Mucosa of descending colon (tissue), 3 donors: ENCODE measurements at regions not wholly inside any gene's neighbourhood (a gene's known extent, or its start where the extent isn't known, plus 50 kb on each side); places are given as distances from the start of the nearest gene placed in this dataset.
"Not testable (repeated sequence)": the region's sequence is repeated elsewhere in the genome, so short reads cannot be mapped to it uniquely, and the experiment has no call there.

Source experiments
- ATAC-seq: fragments of 200-7000 bp; cut with Tn5 transposase; one replicate; pipeline ENCODE4 v1.9.1; 2020; ENCODE audit warnings: mild to moderate bottlenecking, moderate library complexity
- DNase-seq, 3 donors: peaks; one replicate each; pipeline ENCODE4 v3.0.0-alpha.2; 2020
- H3K36me3 ChIP-seq: fragments of 200-600 bp; one replicate; pipeline ENCODE4 v1.8.0; 2021; ENCODE audit warnings: low read depth, mild to moderate bottlenecking
- H3K4me1 ChIP-seq: fragments of 200-600 bp; one replicate; pipeline ENCODE4 v1.8.0; 2021; ENCODE audit warnings: low read depth, mild to moderate bottlenecking
- H3K4me3 ChIP-seq: fragments of 200-600 bp; one replicate; pipeline ENCODE4 v1.8.0; 2021; ENCODE audit warnings: mild to moderate bottlenecking
- H3K9me3 ChIP-seq: fragments of 200-600 bp; one replicate; pipeline ENCODE4 v1.8.0; 2021; ENCODE audit warnings: mild to moderate bottlenecking
- intact Hi-C, 2 donors: fragments of 100-400 bp; cut with DNase I in 1 of 2; cut with micrococcal nuclease in 1 of 2; formaldehyde crosslinking; loops; one replicate each; pipeline versions ENCODE4 v1.11.0 to v1.11.1; 2022; cut with DNase I, micrococcal nuclease
- TF ChIP-seq, protein P1 (sequence below): fragments of 200-600 bp; IDR thresholded peaks from one replicate; pipeline ENCODE4 v1.8.0; 2022; ENCODE audit warnings: antibody characterized with exemption, mild to moderate bottlenecking
- donor health status: DM: no; HTN: no; CAD: no; lungs with moderate emphysema.
- donor health status: DM: no; HTN: no; CAD: no.
- donor health status: DM: no; HTN: yes; CAD: no.

DNA sequence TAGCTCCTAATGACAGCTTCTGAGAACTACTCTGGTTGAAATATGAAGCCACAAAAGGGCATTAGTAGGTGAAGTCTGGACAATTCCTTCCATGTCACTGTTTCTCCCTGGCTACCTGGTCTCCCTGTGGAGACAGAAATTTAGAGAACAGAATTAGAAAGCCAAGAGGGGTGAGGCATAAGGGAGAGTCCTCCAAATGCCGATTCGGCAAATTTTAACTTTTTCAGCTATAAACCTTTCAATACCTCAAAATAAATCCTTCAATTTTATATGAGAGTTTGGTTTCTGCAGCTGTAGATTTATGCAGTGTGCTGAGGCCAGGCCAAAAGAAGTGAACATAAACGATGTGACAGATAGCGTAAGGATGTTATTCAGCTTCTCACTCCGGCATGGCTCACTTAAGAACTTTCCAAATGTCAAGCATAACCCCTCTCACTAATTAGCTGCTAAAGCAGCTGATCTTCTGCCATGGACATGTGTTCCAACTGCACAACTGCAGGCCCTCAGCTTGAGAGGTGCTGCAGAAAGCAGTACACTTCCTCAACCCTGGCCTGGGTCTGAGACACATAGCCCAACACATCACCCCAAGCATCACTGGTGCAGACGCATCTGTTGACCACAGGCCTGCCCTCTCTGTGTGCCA is 247.9 kb upstream of the SOX9 start:
- no peak for ATAC-seq
- Histone ChIP-seq H3K4me3 (no peak overlapping the region), H3K9me3 (no peaks in the 10 kb centered on the region), H3K4me1 (peaks cover 3% of the 10 kb centered on the region), H3K36me3 (no peaks in the 10 kb centered on the region)
- intact Hi-C loops = no loop called here
- no peak for DNase-seq
- TF ChIP-seq, protein P1, sequence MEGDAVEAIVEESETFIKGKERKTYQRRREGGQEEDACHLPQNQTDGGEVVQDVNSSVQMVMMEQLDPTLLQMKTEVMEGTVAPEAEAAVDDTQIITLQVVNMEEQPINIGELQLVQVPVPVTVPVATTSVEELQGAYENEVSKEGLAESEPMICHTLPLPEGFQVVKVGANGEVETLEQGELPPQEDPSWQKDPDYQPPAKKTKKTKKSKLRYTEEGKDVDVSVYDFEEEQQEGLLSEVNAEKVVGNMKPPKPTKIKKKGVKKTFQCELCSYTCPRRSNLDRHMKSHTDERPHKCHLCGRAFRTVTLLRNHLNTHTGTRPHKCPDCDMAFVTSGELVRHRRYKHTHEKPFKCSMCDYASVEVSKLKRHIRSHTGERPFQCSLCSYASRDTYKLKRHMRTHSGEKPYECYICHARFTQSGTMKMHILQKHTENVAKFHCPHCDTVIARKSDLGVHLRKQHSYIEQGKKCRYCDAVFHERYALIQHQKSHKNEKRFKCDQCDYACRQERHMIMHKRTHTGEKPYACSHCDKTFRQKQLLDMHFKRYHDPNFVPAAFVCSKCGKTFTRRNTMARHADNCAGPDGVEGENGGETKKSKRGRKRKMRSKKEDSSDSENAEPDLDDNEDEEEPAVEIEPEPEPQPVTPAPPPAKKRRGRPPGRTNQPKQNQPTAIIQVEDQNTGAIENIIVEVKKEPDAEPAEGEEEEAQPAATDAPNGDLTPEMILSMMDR = no peak

DNA sequence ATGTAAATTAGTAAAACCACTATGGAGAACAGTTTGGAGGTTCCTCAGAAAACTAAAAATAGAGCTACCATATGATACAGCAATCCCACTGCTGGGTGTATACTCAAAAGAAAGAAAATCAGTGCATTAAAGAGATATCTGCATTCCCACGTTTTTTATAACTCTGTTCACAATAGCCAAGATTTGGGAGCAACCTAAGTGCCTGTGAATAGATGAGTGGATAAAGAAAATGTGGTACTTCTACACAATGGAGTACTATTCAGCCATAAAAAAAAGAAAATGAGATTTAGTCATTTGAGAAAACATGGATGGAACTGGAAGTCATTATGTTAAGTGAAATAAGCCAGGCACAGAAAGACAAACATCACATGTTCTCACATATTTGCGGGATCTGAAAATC is 246.0 kb upstream of the SOX9 start:
- intact Hi-C loops, H3K4me3 ChIP-seq, ATAC-seq, H3K4me1 ChIP-seq, DNase-seq, H3K9me3 ChIP-seq, H3K36me3 ChIP-seq: not testable (repeated sequence)

DNA sequence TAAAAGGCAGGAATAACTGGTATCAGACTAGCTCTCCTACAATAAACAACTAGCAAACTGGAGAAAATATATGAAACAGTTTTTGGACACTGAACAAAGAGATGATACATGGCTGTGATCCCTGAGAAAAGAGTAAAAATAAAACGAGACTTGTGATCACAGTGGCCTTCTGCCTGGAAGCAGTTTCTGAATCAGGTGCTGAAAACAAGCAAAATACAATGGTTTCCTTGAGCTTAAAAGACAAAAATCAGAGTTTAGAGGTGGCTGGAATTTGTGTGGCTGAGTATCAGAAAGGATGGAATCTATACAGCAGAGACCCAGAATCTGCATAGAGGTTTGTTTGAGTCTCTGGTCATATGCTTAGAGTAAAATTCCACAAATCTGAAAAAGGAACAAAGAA is 242.5 kb upstream of the SOX9 start:
- no peak for ATAC-seq

DNA sequence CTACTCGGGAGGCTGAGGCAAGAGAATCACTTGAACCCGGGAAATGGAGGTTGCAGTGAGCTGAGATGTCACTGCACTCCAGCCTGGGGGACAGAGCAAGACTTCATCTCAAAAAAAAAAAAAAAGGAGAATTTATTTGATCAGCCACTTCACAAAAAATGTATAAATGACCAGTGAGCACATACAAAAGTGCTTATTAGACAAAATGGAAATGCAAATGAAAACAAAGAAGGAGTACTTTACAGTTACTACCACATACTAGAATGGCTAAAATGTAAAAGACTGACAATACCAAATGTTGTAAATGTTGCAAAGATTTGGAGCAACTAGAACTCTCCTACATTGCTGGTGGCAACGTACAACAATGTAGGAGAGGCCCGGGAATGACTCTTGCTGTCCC is 241.8 kb upstream of the SOX9 start:
- TF ChIP-seq, protein P1 = no peak
- H3K36me3 ChIP-seq = no peaks in the 10 kb centered on the region
- no peak for ATAC-seq

More for the DNA sequence above, 242.5 kb upstream of the SOX9 start:
- Histone ChIP-seq H3K4me1 (no peaks in the 10 kb centered on the region), H3K4me3 (no peak overlapping the region), H3K9me3 (no peaks in the 10 kb centered on the region), H3K36me3 (no peaks in the 10 kb centered on the region)
- intact Hi-C loops = no loop called here
- TF ChIP-seq, protein P1 = no peak
- no peak for DNase-seq

DNA sequence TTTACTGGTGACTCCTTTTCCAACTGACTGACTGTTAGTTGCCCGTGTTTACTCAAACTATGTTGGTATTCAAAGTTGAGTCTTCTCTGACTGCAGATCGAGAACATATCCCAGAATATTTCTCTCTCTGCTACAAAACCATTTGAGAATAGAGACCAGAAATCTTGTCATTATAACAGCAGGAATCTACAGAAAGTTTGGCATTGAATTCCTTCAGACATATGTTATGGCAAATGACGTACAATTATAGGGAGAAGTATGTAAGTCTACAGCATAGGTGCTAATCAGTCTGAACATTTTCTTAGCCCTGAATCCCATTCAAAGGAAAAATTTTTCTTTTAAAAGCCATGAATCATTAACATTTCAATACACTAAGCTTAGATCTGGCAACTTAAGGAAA is 239.8 kb upstream of the SOX9 start:
- ATAC-seq (no peak), DNase-seq (no peak)
- H3K4me1 ChIP-seq = no peaks in the 10 kb centered on the region
- TF ChIP-seq, protein P1 = no peak
- intact Hi-C loops = no loop called here
- H3K9me3 ChIP-seq = no peaks in the 10 kb centered on the region
- H3K4me3 ChIP-seq = no peak overlapping the region
- no peaks in the 10 kb centered on the region for H3K36me3 ChIP-seq

More for the DNA sequence above, 241.8 kb upstream of the SOX9 start:
- intact Hi-C loops = no loop called here
- no peak for DNase-seq
- Histone ChIP-seq H3K4me1 (no peaks in the 10 kb centered on the region), H3K9me3 (no peaks in the 10 kb centered on the region), H3K4me3 (no peak overlapping the region)

DNA sequence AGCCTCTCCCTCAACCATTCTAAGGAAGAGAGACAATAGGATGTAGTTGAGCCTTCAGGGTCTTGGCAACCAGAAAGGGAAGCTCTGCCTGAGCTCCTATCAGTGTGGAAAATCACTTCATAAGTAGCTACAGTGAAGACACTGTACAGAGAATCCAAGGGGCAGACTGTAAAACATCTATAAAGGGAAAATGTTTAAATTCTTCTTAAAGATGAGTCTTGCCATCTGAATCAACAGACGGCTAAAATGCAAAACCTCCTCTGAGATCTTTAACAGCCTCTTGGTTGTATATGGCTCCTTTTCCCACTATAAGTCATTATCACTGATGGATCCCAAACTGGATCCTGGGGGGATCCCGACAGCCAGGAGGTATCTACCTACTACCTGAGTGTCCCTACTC is 239.2 kb upstream of the SOX9 start:
- DNase-seq (no peak), ATAC-seq (no peak)
- Histone ChIP-seq H3K36me3 (no peaks in the 10 kb centered on the region), H3K4me3 (no peak overlapping the region), H3K9me3 (no peaks in the 10 kb centered on the region), H3K4me1 (no peaks in the 10 kb centered on the region)
- TF ChIP-seq, protein P1 = no peak
- intact Hi-C loops = no loop called here
